OCI-LY1 (cell line): ENCODE measurements at regions not wholly inside any gene's neighbourhood (a gene's known extent, or its start where the extent isn't known, plus 50 kb on each side); places are given as distances from the start of the nearest gene placed in this dataset.

Source experiments
- H2AFZ ChIP-seq: fragments of 200-600 bp; sonication (generic), shearing (Covaris generic); 2 replicates; pipeline ENCODE4 v1.6.0; 2014; ENCODE audit warnings: antibody characterized with exemption, mild to moderate bottlenecking, low read length
- H3F3A ChIP-seq: fragments of 200-600 bp; sonication (generic), shearing (Covaris generic); 2 replicates; pipeline ENCODE4 v1.6.0; 2014; ENCODE audit warnings: mild to moderate bottlenecking, antibody characterized with exemption, low read length, moderate library complexity; ENCODE audit not compliant: insufficient read depth
- H3K27ac ChIP-seq: fragments of 200-600 bp; sonication (generic); 2 replicates; pipeline ENCODE4 v1.5.1; 2014; ENCODE audit warnings: low read length, mixed run types, mild to moderate bottlenecking, low read depth; ENCODE audit not compliant: poor library complexity, severe bottlenecking
- H3K27me3 ChIP-seq: fragments of 200-600 bp; sonication (generic); 2 replicates; pipeline ENCODE4 v1.6.0; 2014; ENCODE audit warnings: antibody characterized with exemption, mild to moderate bottlenecking, low read length, moderate library complexity; ENCODE audit not compliant: insufficient read depth
- H3K36me3 ChIP-seq: fragments of 200-600 bp; sonication (generic); 2 replicates; pipeline ENCODE4 v1.6.1; 2014; ENCODE audit warnings: mild to moderate bottlenecking, antibody characterized with exemption, low read length, moderate library complexity, mixed read lengths; ENCODE audit not compliant: insufficient read depth
- H3K4me1 ChIP-seq: fragments of 200-600 bp; sonication (generic); 2 replicates; pipeline ENCODE4 v1.5.1; 2014; ENCODE audit warnings: mild to moderate bottlenecking, low read length, moderate library complexity; ENCODE audit not compliant: insufficient read depth, severe bottlenecking
- H3K4me2 ChIP-seq: fragments of 200-600 bp; sonication (generic), shearing (Covaris generic); 2 replicates; pipeline ENCODE4 v1.6.1; 2014; ENCODE audit warnings: low read length
- H3K4me3 ChIP-seq: fragments of 200-600 bp; sonication (generic); 2 replicates; pipeline ENCODE4 v1.5.1; 2014; ENCODE audit warnings: low read length, low read depth, mild to moderate bottlenecking, mixed read lengths; ENCODE audit not compliant: poor library complexity, severe bottlenecking
- H3K79me2 ChIP-seq: fragments of 200-600 bp; shearing (Covaris generic); 2 replicates; pipeline ENCODE4 v1.6.1; 2016; ENCODE audit warnings: mixed run types, low read length, mixed read lengths; ENCODE audit not compliant: insufficient read depth
- H3K9ac ChIP-seq: fragments of 200-600 bp; sonication (generic), shearing (Covaris generic); 2 replicates; pipeline ENCODE4 v1.6.1; 2014; ENCODE audit warnings: mild to moderate bottlenecking, low read length, mixed read lengths
- H3K9me2 ChIP-seq: fragments of 200-600 bp; sonication (generic), shearing (Covaris generic); 2 replicates; pipeline ENCODE4 v1.6.1; 2014; ENCODE audit warnings: low read depth, mild to moderate bottlenecking, low read length, mixed read lengths
- H3K9me3 ChIP-seq: fragments of 200-600 bp; shearing (Covaris generic); 2 replicates; pipeline ENCODE4 v1.6.1; 2014; ENCODE audit warnings: low read length, mixed read lengths
- H4K20me1 ChIP-seq: fragments of 200-600 bp; sonication (generic), shearing (Covaris generic); 2 replicates; pipeline ENCODE4 v1.6.0; 2016; ENCODE audit warnings: mild to moderate bottlenecking, low read length; ENCODE audit not compliant: insufficient read depth
- CTCF ChIP-seq: fragments of 200-600 bp; sonication (generic), shearing (Covaris generic); IDR thresholded peaks from 2 replicates; pipeline ENCODE4 v1.5.1; 2017; ENCODE audit warnings: mild to moderate bottlenecking, antibody characterized with exemption, low read length, moderate library complexity, mixed read lengths
- EZH2 ChIP-seq: fragments of 200-600 bp; sonication (generic), shearing (Covaris generic); IDR thresholded peaks from 2 replicates; pipeline ENCODE4 v1.8.0; 2017; ENCODE audit warnings: borderline replicate concordance, mixed run types, mild to moderate bottlenecking, antibody characterized with exemption, low read length, moderate library complexity, mixed read lengths

GRCh38 chr1:10897321-10897980 lies 101.0 kb upstream of the CASZ1 start:
- Histone ChIP-seq H3K27ac (no peak overlapping the region), H3K27me3 (no peaks in the 10 kb centered on the region; the same call in 1 of the 2 replicates), H3K4me3 (no peak overlapping the region), H3K4me2 (no peak overlapping the region), H3K9me2 (no peaks in the 10 kb centered on the region), H3F3A (no peaks in the 10 kb centered on the region), H2AFZ (no peak overlapping the region), H4K20me1 (no peaks in the 10 kb centered on the region), H3K4me1 (no peaks in the 10 kb centered on the region), H3K9ac (no peak overlapping the region), H3K9me3 (no peaks in the 10 kb centered on the region), H3K79me2 (no peaks in the 10 kb centered on the region), H3K36me3 (no peaks in the 10 kb centered on the region)
- no peak for TF ChIP-seq CTCF
- TF ChIP-seq EZH2: no peak

- H3K9ac ChIP-seq: no peak overlapping the region
- H3K4me3 ChIP-seq: no peak overlapping the region
- no peaks in the 10 kb centered on the region for H3K9me2 ChIP-seq
- H3K27me3 ChIP-seq: no peaks in the 10 kb centered on the region; the same call in 1 of the 2 replicates
- H2AFZ ChIP-seq: no peak overlapping the region
- no peaks in the 10 kb centered on the region for H4K20me1 ChIP-seq
- no peaks in the 10 kb centered on the region for H3K9me3 ChIP-seq
- no peak overlapping the region for H3K27ac ChIP-seq
- H3K4me2 ChIP-seq: no peak overlapping the region
- H3K79me2 ChIP-seq: no peaks in the 10 kb centered on the region
- H3F3A ChIP-seq: no peaks in the 10 kb centered on the region
- H3K4me1 ChIP-seq: no peaks in the 10 kb centered on the region
- no peaks in the 10 kb centered on the region for H3K36me3 ChIP-seq
- TF ChIP-seq EZH2 (no peak), CTCF (no peak)
Measured at GRCh38 chr1:10897981-10898728, 101.7 kb upstream of the CASZ1 start.

GRCh38 chr1:10898921-10899320 lies 102.5 kb upstream of the CASZ1 start:
- no peaks in the 10 kb centered on the region for H3K9me2 ChIP-seq
- H3K9me3 ChIP-seq: no peaks in the 10 kb centered on the region
- no peaks in the 10 kb centered on the region for H3K79me2 ChIP-seq
- H3K36me3 ChIP-seq: no peaks in the 10 kb centered on the region
- no peak overlapping the region for H3K27ac ChIP-seq
- H3K4me3 ChIP-seq: no peak overlapping the region
- no peak overlapping the region for H3K9ac ChIP-seq
- H2AFZ ChIP-seq: no peak overlapping the region
- no peaks in the 10 kb centered on the region; the same call in 1 of the 2 replicates for H3K27me3 ChIP-seq
- TF ChIP-seq CTCF (no peak), EZH2 (no peak)
- no peaks in the 10 kb centered on the region for H3K4me1 ChIP-seq
- H3F3A ChIP-seq: no peaks in the 10 kb centered on the region
- H3K4me2 ChIP-seq: no peak overlapping the region
- no peaks in the 10 kb centered on the region for H4K20me1 ChIP-seq
